RPMI8226 (cell line): ENCODE measurements at regions not wholly inside any gene's neighbourhood (a gene's known extent, or its start where the extent isn't known, plus 50 kb on each side); places are given as distances from the start of the nearest gene placed in this dataset.

ENCODE experiments used
- DNase-seq: peaks from one replicate; pipeline ENCODE4 v3.0.0-alpha.2; 2015

DNA sequence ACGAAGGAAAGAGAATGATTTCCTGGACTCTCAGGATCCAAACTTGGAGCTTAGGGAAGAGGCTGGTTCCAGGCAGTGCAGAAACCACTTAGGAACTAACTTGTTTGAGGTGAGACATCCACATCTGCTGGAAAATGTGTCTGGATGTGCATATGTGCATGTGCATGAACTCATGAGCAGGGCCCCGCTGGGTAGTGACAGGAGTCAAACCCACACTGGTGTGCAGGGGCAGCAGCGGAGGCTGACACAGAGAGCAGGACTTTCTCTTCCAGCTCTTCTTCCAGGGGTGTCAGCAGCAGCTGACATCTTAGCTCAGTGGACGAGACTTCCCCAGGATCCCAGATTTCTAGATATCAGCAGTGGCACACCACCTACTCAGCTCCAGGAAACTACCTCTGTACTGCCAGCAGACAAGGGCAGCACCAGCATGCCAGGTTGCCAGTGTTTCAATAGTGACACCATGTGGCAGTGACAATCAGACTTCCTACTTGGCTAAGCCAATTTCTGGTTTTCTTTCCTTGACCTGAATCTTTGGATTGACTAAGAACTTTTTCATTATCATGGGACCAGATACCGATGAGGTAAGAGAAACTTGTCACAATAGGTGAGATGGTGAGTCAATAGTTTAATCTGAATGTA is 227.5 kb upstream of the ZC3H12C start:
- no peak for DNase-seq

DNA sequence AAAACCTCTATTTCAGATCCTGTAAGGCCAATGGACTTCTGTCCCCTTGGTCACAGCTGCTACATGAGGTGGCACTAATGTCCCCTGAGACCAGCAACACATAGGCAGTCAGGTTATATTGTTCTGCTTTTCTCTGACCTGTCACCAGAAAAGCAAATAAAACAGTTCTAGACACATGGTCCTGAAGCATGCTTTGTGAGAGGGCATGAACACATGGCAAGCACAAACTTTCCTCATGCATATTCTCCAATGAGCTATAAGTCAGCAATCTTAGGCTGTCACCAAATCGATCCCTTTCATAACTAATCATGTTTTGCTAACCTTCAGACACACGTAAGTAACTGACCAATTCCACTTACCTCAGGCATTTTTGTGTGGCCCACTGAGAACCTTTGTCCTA is 225.4 kb upstream of the ZC3H12C start:
- DNase-seq = no peak

DNA sequence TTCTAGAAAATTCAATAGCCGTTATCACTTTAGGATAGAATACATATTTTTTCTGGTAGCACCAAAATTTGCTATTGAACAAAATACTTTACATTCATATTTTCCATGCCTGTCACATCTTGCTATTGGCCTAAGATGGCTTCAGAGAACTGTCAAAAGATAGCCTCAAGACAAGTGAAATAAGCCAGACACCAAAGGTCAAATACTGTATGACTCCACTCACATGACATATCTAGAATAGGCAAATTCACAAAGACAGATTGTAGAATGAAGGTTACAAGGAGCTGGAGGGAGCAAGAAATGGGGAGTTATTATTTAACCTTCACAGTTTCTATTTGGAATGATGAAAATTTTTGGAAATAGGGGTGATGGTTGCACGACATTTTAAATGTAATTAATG is 223.7 kb upstream of the ZC3H12C start:
- DNase-seq = no peak

DNA sequence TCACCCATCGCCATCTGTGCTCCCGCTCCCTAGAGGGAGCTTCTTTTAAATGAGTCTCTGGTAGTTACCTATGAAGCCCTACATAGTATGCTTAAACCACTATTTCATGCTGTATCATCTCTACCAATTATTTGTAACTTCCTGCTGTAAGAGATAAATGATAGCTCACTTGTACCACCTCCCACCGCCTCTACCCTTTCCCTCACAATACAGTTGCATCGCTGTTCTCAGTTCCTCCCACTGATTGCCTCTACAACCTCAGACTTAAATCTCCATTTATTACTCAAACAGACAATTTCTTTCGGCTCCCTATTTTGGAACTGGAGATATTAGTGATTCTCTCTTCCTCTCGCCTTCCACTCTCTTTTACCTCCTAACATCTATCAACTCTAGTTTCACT is 222.9 kb upstream of the ZC3H12C start:
- no peak for DNase-seq

DNA sequence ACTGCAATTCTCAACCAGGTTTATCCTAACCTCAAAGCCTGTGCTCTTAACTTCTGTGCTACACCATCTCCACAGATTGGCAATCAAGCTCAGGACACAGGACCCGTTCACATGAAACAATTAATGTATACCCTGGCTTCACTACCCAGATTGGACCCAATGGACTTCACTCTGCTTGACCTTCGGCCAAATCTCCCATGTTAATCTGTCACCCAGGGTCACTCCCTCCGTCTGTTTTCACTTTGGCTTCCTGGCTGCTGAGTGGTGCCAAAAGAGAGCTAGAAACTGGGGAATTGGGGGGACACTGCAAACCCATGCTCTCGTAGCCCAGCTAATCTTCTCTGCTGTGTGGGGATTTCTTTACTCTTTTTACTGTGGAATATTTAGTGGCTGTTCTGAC is 216.1 kb upstream of the ZC3H12C start:
- DNase-seq = no peak

DNA sequence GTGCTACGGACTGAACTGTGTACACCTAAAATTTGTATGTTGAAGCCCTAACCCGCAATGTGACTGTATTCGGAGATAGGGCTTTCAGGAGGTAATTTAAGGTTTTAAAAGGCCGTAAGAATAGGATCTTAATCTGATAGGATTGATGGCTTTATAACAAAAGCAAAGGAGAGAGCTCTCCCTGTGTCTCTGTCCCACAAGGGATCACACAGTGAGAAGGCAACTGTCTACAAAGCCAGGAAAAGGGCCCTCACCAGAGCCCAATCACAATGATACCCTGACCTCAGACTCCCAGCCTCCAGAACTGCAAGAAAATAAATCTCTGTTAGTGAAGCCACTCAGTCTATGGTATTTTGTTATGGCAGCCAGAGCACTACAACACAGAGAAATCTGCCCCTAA is 208.7 kb upstream of the ZC3H12C start:
- DNase-seq = no peak

DNA sequence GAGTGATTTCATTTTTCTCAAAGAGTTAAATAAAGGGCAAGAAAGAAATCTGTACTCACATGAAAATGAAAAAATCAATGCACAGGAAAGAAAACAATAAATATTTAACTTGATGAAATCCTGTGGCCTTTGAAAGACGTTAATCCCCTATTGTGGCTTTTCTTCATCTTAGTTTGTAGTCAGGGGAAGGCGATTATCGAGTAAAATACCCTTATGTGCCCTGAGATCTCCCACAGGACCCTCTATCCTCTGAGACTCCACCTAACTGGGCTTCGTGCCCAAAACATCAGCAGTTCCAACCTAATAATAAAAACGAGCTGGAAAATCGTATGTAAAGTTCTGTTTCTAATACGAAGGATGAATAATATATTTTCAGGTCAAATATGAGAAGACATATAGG is 208.2 kb upstream of the ZC3H12C start:
- no peak for DNase-seq

DNA sequence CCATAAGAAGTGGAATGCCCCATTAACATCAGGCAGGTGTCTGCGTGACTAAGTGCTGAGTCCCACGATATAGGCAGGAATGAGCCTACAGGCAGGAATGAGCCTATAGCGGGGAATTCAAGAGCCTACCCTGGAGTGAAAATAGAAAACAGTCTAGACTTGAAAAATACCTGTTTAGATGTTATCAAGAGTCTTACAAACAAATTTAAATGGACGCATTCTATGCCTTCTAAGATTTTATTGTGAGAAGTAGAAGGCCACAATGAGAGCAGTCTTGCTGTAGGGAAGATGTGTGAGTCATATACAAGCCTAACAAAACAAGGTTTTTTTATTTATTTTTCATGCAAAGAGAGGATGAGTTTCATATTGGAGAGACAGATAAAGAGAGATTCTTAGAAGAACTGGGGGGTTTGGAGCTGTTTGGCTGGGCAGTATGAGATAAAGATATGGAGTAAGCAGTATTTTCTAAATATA is 200.8 kb upstream of the ZC3H12C start:
- no peak for DNase-seq

DNA sequence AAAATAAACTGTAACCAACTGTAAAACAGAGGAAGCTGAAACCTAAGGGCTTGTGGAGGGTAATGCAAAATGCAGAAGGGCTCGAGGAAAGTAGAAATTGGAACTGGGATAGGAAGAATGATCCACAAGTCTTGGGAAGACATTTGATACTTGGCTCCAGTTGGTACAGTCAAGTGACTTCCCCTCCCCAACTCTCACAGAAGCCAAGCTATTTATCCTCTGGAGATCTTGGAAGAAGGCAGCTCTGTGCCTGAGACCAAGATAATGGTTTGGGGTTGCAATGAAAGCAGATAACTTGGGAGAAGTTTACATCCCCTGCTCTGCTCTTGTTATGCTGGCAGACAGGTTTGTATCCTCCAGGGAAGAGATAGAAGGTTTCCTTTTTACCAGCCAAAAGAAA is 198.9 kb upstream of the ZC3H12C start:
- DNase-seq = no peak

DNA sequence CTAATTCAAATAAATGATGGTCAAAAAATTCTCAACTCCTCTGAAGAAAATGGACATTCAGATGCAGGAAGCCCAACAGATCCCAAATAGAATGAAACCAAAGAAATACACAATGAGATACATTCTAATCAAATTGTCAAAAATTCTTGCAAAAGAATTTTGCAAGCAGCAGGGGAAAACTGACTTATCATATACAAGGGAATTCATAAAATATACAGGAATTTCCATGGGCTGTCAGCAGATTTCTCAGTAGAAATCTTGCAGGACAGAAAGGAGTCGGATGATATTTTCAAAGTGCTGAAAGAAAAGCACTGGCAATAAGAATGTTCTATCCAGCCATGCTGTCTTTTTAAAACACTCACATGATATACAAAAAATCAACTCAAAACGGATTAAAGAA is 194.6 kb upstream of the ZC3H12C start:
- no peak for DNase-seq

DNA sequence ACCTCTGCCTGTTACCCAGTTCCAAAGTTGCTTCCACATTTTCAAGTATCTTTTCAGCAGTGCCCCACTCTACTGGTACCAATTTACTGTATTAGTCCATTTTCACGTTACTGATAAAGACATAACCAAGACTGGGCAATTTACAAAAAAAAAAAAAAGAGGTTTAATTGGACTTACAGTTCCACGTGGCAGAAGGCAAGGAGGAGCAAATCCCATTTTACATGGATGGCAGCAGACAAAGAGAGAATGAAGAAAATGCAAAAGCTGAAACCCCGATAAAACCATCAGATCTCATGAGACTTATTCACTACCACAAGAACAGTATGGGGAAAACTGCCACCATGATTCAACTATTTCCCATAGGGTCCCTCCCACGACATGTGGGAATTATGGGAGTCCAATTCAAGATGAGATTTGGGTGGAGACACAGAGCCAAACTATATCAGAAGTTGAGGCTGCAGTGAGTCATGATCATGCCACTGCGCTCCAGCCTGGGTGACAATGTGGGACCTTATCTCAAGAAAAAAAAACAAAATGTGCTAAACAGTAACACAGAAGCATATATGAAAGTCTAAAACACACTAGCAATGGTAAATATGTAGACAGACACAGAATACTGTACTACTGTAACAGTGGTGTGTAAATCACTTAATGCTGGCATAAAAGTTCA is 190.3 kb upstream of the ZC3H12C start:
- no peak for DNase-seq

DNA sequence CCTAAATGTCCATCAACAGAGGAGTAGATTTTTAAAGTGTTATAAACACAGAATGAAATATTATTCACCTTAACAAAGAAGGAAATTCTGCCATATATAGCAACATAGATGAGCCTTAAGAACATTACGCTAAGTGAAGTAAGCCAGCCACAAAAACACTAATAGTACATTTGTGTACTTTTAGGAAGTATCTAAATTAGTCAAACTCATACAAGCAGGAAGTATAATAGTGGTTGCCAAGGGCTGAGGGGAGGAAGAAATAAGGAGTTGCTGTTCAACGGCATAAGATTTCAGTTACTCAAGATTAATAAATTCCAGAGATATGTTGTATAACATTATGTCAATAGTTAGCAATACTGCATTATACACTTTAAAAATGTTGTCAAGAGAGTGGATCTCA is 181.7 kb upstream of the ZC3H12C start:
- no peak for DNase-seq

DNA sequence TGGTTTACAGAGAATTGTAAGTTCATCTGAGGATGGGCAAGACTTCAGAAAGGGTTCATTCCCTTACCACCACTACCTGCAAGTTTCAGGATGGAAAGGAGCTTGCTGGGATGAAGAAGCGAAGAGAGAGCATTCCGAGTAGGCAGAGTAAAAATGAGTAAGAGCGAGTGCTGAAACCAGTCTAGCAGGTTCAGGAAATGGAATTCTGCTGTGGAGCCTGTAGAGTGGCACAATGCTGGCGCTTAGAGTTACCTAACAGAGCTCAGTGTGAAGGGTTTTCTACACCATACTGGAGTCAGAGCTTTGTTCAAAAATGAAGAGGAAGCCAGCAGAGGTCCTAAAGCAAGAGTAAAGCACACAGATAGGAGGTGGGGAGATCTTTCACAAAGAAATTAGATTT is 179.2 kb upstream of the ZC3H12C start:
- DNase-seq = no peak

DNA sequence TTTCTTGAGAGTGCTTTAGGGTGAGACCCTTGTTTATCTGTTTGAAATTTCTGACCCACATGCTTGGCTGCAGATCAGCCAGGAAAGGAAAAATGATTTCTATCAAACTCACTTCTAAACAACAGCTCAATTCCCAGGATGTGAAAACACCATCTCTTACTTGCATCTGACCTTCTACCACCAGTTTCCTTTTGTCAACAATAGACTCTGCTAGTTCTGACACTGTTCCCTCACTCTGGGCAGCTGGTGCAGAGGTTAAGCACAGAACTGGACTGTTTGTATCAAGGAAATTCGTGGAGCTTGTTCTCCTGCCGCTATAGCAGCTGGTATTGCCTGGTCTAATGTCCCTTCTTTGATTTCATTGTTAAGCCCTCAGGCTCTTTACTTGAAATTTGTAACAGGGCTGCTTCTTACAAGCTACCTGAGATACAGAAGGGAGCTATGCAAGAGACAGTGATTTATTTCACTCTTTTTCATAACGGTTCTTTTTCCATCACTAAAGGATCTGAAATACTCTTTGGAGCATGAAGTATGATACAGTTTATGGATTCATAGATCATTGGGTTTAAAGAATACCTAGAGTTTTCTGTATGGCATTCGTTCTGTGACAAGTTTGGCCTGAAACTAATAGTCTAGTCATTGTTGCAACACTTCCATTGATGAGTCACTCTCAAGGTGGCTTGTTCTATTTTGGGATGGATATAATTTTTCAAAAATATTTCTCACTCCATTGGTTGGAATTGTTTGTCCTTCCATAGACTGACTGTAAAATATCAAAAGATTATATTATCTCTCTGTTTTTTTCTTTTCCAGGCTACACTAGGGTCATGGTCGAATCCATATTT is 178.2 kb upstream of the ZC3H12C start:
- no peak for DNase-seq

DNA sequence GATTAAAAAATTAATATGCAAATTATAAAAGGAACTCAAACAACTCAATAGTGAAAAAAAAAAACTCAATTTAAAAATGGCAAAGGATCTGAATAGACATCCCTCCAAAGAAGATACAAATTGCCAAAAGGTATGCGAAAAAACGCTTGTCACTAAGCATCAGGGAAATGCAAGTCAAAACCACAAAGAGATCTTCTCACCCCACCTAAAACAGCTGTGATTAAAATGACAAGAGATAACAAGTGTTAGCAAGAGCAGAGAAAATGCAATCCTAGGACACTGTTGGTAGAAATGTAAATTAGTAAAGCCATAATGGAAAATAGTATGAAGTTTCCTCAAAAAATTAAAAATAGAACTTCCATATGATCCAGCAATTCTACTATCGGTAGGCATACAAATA is 166.3 kb upstream of the ZC3H12C start:
- DNase-seq = no peak

DNA sequence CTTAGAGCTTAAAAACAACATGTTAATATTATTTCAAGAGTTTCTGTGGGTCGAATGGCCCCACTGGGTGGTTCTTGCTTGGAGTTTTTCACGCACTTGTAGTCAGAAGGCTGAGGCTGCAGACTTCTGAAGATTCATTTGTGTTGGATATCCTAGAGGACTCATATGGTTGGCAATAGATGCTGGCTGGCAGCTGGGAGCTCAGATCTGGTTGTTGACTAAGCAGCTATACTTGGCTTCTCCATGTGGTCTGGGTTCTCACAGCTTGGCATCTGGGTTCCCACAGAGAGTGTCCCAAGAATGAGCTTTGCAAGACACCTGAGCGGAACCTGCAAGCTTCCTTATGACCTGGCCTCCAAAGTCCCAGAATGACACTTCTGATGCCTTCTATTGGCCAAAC is 163.9 kb upstream of the ZC3H12C start:
- DNase-seq = no peak

DNA sequence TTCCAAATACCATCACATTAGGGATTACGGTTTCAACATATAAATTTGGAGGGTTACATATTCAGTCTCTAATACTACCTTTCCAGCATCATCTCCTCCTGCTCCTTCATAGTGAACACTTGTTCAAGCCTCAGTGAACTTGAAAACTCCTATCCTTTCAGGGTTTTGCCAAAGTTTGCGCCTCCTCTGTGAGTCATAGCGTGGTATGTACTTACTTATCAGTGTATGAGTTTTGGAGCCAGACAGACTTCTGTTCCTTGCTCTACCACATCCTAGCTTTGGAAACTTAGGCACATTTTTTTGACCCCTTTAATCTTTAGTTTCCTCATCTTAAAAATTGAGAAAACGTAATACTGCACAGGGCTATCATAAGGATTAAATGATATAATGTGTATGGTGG is 160.1 kb upstream of the ZC3H12C start:
- no peak for DNase-seq

DNA sequence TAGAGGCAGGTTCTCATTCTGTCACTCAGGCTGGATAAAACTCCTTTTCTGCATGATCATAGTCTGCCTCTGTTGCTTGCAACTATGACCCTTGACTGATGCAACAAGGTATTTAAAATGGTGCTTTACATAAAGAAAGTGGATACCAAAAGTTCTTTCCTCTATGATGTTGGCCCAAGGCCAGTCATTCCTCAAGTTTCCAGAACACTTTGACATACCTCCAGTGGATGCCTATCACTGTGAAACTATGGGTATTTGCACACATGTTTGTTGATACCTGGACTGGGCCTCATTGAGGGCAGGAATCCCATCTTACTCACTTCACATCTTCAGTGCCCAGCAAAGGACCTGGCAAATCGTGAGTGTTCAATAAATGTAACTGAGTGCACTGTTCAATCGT is 159.0 kb upstream of the ZC3H12C start:
- no peak for DNase-seq

DNA sequence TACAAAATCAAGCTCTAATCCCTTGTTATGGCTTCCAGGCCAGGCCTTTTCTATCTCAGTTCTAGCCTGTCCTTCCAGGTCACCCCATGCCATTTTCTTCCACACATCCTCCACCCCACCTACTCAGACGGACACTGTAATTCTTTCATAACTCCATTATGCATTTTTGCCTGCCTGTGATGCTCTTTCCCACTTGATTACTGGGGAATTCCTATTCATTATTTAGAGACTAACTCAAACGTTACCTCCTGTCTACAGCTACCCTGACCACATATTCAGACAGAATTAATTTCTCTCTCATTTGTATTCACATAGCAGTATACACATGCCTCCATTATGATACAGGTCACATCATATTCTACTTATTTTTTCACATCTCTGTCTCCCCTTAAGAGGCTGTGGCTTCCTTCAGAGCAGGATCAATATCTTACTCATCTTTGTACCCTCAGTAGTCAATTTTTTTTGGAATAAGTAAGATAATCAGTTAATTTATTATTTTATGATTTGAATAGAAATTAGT is 156.5 kb upstream of the ZC3H12C start:
- no peak for DNase-seq

DNA sequence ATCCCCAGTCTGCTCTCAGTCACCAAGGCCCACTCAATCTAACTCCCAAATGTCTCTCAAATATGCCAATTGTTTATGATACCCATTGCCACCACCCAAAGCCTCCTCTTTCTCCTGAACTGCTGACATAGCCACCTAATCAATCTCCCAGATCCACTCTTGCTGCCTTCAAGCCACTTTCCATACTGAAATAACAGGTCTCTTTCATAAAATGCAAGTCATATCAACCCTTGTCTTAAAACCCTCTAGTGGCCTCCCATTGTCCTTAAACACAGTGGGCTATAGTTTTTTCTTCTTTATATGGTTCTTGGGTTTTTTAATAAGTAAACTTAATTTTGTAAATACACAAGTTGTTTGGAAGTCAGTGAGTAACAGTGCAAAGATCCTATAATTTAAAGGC is 155.2 kb upstream of the ZC3H12C start:
- DNase-seq = no peak

DNA sequence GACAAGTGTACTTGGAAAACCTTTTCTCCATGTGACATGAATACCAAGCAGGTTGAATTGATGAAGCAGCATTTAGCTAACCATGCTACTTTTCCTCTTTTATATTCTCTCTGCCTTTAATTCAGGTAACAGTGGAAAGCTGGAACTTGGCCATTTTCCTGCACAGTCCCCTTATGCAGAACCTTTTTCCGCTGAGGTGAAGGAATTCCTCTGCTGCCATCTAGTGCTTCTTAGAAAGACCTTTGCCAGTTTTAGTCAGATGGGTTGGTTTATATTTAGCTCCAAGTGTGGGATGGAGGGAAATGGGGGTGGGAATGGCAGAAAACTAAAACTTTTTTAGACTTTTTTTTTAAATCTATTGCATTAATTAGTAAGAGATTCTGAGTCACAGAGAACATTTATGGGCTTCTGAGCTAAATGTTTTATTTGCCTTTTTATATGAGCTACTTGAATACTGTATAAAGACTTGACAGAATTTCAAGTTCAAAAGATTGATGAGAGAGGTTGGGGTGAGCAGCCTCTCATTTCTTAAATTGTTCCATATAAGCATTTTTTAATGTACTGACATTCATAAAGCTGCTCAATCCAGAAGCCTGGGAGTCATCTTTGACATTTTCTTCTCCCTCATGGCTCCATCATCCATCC is 153.9 kb upstream of the ZC3H12C start:
- DNase-seq = peak; percentile 63

DNA sequence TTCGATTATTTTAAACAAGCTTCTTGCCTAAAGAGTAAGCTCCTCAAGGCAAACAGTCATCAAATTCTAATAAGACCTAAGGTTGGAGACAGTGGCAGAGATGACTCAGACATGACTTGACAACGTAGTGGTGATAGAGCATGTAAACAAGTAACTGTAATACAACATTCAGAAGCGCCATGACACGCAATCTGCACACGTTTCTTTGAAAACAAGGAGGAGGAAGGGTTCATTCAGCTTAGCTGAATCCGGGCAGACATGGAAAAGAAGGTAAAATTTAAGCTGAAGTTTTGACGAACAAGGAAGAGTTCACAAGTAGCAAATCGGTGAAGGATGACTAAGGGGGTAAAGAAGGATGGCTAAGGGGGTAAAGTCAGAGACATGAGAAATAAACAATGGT is 152.4 kb upstream of the ZC3H12C start:
- no peak for DNase-seq

DNA sequence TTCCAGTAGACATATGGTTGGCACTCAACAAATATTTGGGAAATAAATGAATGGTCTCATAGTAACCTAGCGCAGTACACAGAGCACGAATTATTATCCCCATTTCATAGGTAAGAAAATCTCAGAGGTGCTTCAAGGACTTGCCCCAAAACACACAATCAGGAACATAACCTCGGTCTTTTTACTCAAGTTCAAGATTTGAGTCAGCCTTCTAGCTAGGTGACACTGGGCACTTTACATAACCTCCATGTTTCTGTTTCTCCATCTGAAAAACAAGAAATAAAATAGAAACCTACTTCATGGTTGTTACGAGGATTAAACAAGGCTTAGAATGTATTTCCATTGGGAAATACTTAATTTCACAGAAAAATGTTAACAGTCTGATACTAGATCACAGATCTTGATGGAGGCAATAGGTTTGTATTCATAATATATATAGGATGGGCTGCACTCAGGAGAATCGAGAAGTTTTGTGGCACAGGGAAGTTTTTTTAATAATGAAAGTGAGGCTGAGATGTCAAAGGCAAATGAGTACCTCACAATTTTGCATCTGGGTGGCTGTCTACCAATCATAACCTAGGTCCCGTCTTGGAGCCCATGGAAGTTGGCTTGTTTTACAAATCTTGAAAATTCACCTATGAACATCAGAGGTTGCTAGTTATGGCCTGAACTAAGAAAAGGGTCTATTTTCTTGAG is 147.4 kb upstream of the ZC3H12C start:
- DNase-seq = no peak
